Neural progenitor cell (in vitro differentiated cells): ENCODE measurements at regions not wholly inside any gene's neighbourhood (a gene's known extent, or its start where the extent isn't known, plus 50 kb on each side); places are given as distances from the start of the nearest gene placed in this dataset.
A peak's percentile ranks its signal among the peaks of the same experiment; 100 is the strongest.

Experiments
- DNase-seq: peaks from one replicate; pipeline ENCODE4 v3.0.0-alpha.2; 2016; ENCODE audit warnings: low spot score
- H2AFZ ChIP-seq: fragments of 200-600 bp; sonication (generic); replicated peaks from 2 replicates; pipeline ENCODE4 v1.6.1; 2016; ENCODE audit warnings: antibody characterized with exemption
- H3F3A ChIP-seq: fragments of 200-600 bp; sonication (generic); 2 replicates; pipeline ENCODE4 v1.6.1; 2016; ENCODE audit warnings: antibody characterized with exemption, low read depth
- H3K27ac ChIP-seq: fragments of 200-600 bp; sonication (generic); 2 replicates; pipeline ENCODE4 v1.5.1; 2016; ENCODE audit warnings: mild to moderate bottlenecking
- H3K27me3 ChIP-seq: fragments of 200-600 bp; sonication (generic); 2 replicates; pipeline ENCODE4 v1.6.1; 2016; ENCODE audit warnings: mild to moderate bottlenecking, moderate library complexity
- H3K36me3 ChIP-seq: fragments of 200-600 bp; sonication (generic); 2 replicates; pipeline ENCODE4 v1.5.1; 2016
- H3K4me1 ChIP-seq: fragments of 200-600 bp; sonication (generic); 2 replicates; pipeline ENCODE4 v1.6.1; 2016; ENCODE audit warnings: mixed run types
- H3K4me2 ChIP-seq: fragments of 200-600 bp; sonication (generic); 2 replicates; pipeline ENCODE4 v1.6.1; 2016
- H3K4me3 ChIP-seq: fragments of 200-600 bp; sonication (generic); 2 replicates; pipeline ENCODE4 v1.5.1; 2016
- H3K79me2 ChIP-seq: fragments of 200-600 bp; sonication (generic); 2 replicates; pipeline ENCODE4 v1.6.1; 2016; ENCODE audit warnings: low read depth
- H3K9ac ChIP-seq: fragments of 200-600 bp; sonication (generic); 2 replicates; pipeline ENCODE4 v1.6.1; 2016
- H3K9me3 ChIP-seq: fragments of 200-600 bp; sonication (generic); 2 replicates; pipeline ENCODE4 v1.5.1; 2016; ENCODE audit warnings: low read depth
- H4K20me1 ChIP-seq: fragments of 200-600 bp; sonication (generic); 2 replicates; pipeline ENCODE4 v1.6.1; 2016; ENCODE audit warnings: low read depth
- H3K27ac Mint-ChIP-seq: 3 replicates; pipeline ENCODE4 v1.8.0; 2021; ENCODE audit warnings: mixed read lengths
- H3K27me3 Mint-ChIP-seq: 2 replicates; pipeline ENCODE4 v1.8.0; 2022; ENCODE audit warnings: low read depth, mild to moderate bottlenecking, inconsistent platforms, moderate library complexity, mixed read lengths; ENCODE audit not compliant: insufficient read depth
- H3K36me3 Mint-ChIP-seq: 3 replicates; pipeline ENCODE4 v1.8.0; 2021; ENCODE audit warnings: mixed read lengths
- H3K4me1 Mint-ChIP-seq: 3 replicates; pipeline ENCODE4 v1.8.0; 2021; ENCODE audit warnings: mixed read lengths
- H3K4me3 Mint-ChIP-seq: 3 replicates; pipeline ENCODE4 v1.8.0; 2021; ENCODE audit warnings: mild to moderate bottlenecking, moderate library complexity, mixed read lengths
- H3K9me3 Mint-ChIP-seq: 3 replicates; pipeline ENCODE4 v1.8.0; 2020; ENCODE audit warnings: mixed read lengths
- CTCF ChIP-seq: fragments of 200-600 bp; sonication (generic); IDR thresholded peaks from 2 replicates; pipeline ENCODE4 v1.5.1; 2017; ENCODE audit warnings: antibody characterized with exemption, mild to moderate bottlenecking
- EZH2 ChIP-seq: fragments of 200-600 bp; sonication (generic); IDR thresholded peaks from 2 replicates; pipeline ENCODE4 v1.6.1; 2017; ENCODE audit warnings: antibody characterized with exemption, mild to moderate bottlenecking, moderate library complexity
- EZH2phosphoT487 ChIP-seq: fragments of 200-600 bp; sonication (generic); IDR thresholded peaks from 2 replicates; pipeline ENCODE4 v1.6.1; 2017; ENCODE audit warnings: antibody characterized with exemption

GRCh38 chr1:229156872-229157271, 114.0 kb upstream of the RAB4A start:
- Histone ChIP-seq H3F3A (no peaks in the 10 kb centered on the region), H3K79me2 (no peaks in the 10 kb centered on the region), H3K27ac (no peak overlapping the region), H3K9ac (no peak overlapping the region), H3K4me1 (no peaks in the 10 kb centered on the region), H3K4me2 (no peak overlapping the region), H3K4me3 (no peak overlapping the region), H4K20me1 (no peaks in the 10 kb centered on the region), H3K9me3 (no peaks in the 10 kb centered on the region), H3K27me3 (no peaks in the 10 kb centered on the region), H3K36me3 (no peaks in the 10 kb centered on the region), H2AFZ (peak overlapping the region; percentile 26)
- no peak overlapping the region for H3K4me3 Mint-ChIP-seq
- TF ChIP-seq CTCF (peak; percentile 51), EZH2 (no peak), EZH2phosphoT487 (no peak)
- H3K9me3 Mint-ChIP-seq, result no peaks in the 10 kb centered on the region
- no peaks in the 10 kb centered on the region for H3K36me3 Mint-ChIP-seq
- H3K27me3 Mint-ChIP-seq, result peaks cover 9% of the 10 kb centered on the region
- peak; percentile 44 for DNase-seq
- H3K27ac Mint-ChIP-seq, result no peak overlapping the region
- peaks cover 12% of the 10 kb centered on the region for H3K4me1 Mint-ChIP-seq

GRCh38 chr1:229157480-229157879, 113.4 kb upstream of the RAB4A start:
- no peaks in the 10 kb centered on the region for H4K20me1 ChIP-seq
- H3K9ac ChIP-seq, result no peak overlapping the region
- H3K27ac Mint-ChIP-seq, result no peak overlapping the region
- DNase-seq, result no peak
- H3K4me3 Mint-ChIP-seq, result no peak overlapping the region
- no peak overlapping the region for H2AFZ ChIP-seq
- no peaks in the 10 kb centered on the region for H3K9me3 Mint-ChIP-seq
- no peaks in the 10 kb centered on the region for H3K4me1 ChIP-seq
- H3K4me3 ChIP-seq, result no peak overlapping the region
- no peaks in the 10 kb centered on the region for H3K9me3 ChIP-seq
- H3K4me1 Mint-ChIP-seq, result peaks cover 15% of the 10 kb centered on the region
- H3F3A ChIP-seq, result no peaks in the 10 kb centered on the region
- H3K27me3 Mint-ChIP-seq, result peaks cover 8% of the 10 kb centered on the region
- TF ChIP-seq CTCF, result no peak
- no peak for TF ChIP-seq EZH2phosphoT487
- no peak for TF ChIP-seq EZH2
- H3K27me3 ChIP-seq, result no peaks in the 10 kb centered on the region
- H3K36me3 Mint-ChIP-seq, result no peaks in the 10 kb centered on the region
- H3K79me2 ChIP-seq, result no peaks in the 10 kb centered on the region
- no peak overlapping the region for H3K27ac ChIP-seq
- H3K36me3 ChIP-seq, result no peaks in the 10 kb centered on the region
- no peak overlapping the region for H3K4me2 ChIP-seq

- Mint-ChIP-seq H3K27ac (no peak overlapping the region), H3K9me3 (no peaks in the 10 kb centered on the region), H3K27me3 (peaks cover 8% of the 10 kb centered on the region), H3K4me3 (no peak overlapping the region), H3K36me3 (no peaks in the 10 kb centered on the region), H3K4me1 (peaks cover 18% of the 10 kb centered on the region)
- no peak for TF ChIP-seq EZH2
- TF ChIP-seq CTCF, result no peak
- TF ChIP-seq EZH2phosphoT487, result no peak
- Histone ChIP-seq H3K4me1 (peaks cover 7% of the 10 kb centered on the region), H4K20me1 (no peaks in the 10 kb centered on the region), H3F3A (no peaks in the 10 kb centered on the region), H3K4me3 (no peak overlapping the region), H3K36me3 (no peaks in the 10 kb centered on the region), H3K4me2 (no peak overlapping the region), H3K9me3 (no peaks in the 10 kb centered on the region), H3K27ac (no peak overlapping the region), H2AFZ (no peak overlapping the region), H3K9ac (no peak overlapping the region), H3K27me3 (no peaks in the 10 kb centered on the region), H3K79me2 (no peaks in the 10 kb centered on the region)
- DNase-seq, result no peak
These were observed 112.5 kb upstream of the RAB4A start for GRCh38 chr1:229158341-229158921.
